ENCODE measurements at regions not wholly inside any gene's neighbourhood (a gene's known extent, or its start where the extent isn't known, plus 50 kb on each side); places are given as distances from the start of the nearest gene placed in this dataset.
A peak's percentile ranks its signal among the peaks of the same experiment; 100 is the strongest.

DNA sequence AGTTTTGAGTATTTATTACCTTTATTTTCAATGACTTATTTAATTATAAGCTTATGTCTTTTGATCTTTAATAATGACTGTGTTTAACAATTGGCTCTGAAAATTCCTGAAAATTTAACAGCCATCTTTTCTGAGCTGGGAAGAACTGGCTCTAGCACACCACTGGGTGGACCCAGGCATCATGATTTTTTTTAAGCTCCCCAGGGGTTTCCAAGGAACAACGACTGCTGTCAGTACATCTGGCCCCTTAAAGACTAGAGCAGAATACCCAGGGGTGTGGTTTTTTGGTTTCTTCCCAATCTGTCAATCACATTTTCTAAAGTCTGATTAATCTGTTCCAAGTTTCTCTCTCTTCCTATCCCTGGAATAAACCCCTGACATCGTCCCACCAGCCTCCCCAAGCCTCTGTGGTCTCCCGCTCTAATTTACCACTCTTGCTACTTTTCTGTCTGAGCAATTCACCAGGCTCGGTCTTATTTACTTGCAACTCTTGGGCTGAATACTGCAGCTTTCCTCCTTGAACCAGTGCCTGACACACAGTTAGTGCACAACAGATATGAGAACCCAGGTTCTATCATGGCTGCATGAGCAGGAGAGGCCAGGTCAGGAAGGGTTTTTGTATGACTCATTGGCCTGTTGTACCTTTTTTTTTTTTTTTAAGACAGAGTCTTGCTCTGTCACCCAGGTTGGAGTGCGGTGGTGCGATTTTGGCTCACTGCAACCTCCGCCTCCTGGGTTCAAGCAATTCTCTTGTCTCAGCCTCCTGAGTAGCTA lies 321.9 kb downstream of the ZSWIM6 start:
- DNase-seq = no peak

DNA sequence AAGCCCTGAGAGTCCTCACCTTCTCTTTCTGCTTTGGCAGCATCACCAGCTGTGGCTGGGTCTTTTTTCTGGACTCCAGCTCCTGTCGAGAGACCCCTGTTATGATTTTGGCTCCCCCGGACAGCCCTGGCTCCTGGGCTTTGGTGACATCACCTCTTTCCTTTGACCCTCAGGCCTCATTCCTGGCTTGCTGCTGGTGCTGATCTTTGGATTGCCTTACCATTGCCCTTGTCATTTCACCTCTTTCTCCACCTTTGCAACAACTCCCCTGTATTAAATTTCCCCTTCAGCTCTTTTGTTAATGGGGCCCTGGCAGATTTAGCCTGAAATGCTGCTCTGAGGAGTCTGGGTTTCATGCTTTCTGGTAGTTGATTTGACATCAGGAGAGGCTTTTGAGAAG lies 322.8 kb downstream of the ZSWIM6 start:
- no peak for DNase-seq

DNA sequence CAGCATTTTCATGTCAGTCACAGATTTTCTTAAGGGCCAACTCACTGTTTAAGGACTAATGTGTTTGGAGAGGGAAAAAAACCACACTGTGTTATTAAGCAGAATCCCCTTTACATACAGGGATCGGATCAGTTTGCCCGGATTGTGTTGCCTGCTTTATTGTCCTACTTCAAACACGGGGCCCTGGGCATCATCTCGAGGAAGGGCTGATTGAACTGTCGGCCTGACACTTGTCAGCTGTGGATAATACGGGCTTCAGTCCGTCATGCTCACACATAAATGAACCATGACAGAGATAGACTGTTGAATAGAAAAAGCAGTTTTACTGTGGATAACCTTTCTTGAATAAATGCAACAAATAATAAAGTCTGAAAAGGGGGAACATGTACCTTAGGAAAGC lies 325.0 kb downstream of the ZSWIM6 start:
- DNase-seq = no peak

DNA sequence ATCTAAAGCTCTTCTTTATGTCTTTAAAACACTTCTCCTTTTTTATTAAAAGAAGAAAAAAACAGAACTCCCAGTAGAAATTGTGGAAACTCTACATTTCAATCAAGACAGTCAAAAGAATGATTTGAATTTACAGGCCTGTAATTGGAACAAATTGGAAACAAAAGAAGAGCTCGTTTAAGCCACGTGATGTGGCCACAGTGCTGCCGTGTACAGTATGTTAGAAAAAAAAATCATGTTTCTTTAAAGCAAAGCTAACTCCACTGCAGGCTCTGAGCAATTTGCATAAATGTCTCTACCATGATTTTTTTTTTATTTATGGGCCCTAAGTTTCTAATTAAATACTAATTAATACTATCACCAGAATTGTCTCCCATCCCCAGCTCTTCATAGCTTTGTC lies 325.6 kb downstream of the ZSWIM6 start:
- DNase-seq = no peak

DNA sequence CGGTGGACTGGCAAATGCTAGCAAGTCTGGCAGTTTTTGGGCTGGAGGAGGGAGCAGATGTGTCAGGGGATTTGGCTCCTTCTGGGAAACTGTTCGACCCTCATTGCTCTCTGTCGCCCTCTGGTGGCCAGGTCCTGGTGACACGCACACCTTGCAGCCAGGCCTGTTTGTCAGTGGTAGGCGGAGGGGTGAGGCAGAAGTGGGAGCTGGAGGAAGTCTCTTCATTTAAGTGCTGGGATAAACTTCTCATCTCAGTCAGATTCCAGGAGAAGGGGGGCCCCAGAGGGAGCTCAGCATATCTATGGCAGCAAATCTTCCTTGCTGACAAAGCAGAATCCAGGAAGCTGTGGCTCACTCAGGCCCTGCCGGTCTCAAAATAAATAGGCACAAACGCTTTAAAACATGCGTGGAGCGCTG lies 326.5 kb downstream of the ZSWIM6 start:
- DNase-seq = peak; percentile 55

DNA sequence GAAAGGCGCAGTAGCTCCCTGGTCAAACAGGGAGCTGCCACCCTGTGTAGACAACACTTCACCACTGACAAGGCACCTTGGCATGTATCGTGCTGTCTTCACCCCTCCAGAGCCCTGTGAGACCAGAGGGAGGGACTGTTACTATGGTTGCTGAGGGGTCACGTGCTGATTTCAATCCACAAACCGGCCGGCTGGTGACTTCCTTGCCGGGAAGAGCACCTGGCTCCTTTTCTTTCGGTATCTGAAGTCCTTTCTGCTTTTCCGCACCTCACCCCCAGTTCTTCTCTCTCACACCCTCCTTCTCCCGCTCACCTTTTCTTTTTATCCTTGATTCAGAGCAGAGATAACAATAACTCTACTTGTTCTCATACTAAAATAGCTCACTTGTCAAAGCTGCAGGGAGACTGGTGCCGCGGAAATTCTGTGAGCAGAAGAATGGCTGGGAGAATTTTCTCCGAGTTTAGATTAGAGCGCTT lies 327.2 kb downstream of the ZSWIM6 start:
- DNase-seq = no peak

DNA sequence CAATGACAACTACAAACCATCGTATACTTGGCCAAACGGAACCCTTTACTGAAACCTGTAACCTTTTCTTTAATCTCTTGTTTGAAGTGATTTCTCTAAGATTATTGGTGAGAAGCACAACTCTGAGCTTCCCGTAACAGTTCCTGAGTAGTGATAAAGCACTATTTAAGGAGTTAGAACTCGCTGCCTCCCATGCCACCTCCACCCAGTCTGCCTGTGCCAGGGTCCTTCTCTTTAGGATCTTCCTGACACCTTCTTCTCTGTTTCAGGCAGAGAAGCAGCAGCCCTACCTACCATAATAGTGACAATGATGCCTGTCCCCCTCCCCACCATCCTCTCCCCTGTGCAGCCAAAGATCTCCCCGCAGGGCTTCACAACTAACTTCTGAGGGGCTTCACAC lies 330.6 kb downstream of the ZSWIM6 start:
- no peak for DNase-seq

DNA sequence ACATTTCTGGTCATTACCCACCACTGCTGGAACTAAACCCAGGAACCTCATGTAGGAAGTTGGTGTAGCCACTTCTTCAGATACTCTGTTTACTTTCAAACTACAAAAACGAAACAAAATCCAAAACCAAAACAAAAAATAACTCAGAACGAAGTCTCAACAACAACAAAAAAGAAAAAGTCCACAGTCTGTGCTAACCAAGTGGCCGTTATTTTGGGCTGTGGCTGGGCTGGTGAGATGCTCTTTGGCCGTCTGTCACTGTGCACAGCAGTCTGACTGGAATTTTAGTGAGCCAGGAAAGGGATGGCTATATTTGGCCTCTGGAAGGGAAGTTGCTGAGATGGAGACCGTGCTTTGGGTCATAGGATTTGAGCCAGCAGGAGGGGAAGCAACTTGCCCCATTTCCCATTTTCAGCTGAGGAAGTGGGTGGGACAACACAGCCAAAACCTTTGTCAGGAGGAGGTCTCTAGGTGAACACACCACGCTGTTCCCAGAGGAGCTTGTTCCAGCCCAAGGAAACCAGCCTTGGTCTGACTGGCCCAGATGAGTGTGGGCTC lies 334.1 kb downstream of the ZSWIM6 start:
- DNase-seq = no peak

DNA sequence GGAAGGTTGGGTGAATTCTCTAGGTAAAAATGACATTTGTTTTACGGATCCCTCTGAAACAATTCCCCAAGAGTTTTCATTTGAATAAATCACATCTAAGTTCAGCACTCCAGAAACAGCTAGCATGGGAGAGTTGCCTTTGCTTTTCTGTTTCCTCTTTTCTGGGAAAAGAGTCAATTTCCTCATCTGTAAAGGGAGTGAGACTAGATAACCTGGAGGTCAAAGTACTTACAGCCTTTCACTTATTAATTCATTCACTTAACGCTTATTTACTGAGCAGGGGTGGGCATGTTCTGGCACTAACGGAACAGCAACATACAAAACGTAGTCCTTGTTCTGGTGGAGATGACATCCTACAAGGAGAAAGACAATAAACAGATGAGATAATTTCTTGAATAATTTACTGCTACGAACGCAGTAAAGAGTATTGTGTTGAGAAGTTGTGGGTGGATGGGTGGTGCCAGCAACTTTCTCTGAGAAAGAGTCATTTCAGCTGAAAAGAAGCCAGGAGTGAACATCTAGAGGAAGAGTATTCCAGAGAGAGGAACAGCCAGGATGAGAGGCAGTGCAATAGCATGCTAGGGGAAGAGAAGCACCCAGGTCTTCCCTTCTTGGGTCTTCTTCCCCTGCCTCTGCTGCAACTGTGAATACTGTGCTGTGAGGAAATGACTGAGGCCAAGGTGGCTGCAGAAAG lies 335.6 kb downstream of the ZSWIM6 start:
- no peak for DNase-seq

DNA sequence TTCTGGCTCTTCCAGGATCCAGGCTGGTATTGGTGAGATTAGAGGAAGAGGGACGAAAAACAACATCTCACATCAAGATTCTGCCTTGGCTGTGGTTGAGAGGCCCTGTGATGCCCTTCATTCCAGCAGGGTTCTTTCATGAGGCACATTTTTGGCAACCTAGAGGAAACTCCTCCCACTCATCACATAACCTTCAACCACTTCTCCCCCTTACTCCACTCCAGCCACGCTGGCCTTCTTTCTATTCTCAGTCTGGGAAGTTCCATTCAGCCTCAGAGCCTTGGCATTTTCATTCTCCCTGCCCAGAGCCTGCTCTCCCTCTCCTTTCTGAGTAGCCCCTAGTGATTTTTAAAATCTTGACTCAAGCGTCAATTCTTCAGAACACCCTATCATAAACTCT lies 337.5 kb downstream of the ZSWIM6 start:
- no peak for DNase-seq

DNA sequence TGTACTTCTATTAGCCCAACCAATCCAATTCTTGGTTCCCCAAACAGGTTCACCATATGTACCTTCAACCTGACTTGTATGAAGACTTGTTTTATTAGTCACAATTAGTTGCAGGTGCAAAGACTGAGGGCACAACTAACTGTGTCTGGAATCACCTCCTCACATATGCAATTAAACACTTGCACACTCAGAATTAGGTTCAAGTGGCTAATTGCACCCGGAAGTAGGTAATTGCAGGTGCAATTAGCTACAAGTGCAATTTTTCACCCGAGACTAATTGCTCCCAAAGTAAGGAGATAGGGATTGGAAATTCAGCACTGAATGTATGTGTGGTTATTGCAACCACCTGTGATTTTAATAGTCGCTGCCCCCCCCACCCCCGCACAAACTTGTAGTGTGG lies 338.9 kb downstream of the ZSWIM6 start:
- peak; percentile 52 for DNase-seq

DNA sequence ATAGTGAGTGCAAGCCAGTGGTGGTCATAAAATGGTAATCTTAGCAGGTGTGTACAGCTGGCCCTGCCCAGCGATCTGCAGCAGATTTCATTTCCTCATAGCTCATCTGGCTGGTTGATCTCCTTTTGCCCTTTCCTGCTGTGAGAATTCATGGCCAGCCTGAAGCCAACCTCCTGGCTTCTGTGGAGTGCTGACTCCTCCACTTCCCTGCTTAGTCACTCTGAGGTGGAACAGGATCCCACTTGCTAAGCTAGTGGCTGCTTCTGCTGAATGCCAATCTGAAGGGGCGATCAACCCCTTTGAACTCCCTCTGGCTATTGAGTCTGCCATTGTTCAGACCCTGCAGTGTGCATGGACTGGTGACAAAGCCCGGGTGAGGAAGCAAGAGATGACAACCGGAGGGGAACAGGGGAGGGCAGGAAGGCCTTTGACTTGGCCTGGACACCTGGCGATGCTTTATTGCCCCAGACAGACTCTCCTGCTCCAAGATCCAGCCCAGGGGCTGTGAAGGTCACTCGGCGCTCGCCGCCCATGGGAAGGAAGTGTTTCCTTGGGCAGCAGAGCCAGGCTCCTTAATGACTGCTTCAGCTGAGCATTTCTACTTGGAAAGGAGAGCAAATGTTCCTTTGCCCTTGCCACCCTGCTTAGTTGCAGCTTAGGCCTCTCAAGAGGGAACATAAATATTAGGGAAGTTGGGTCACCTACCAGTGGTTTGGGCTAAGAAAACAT lies 341.1 kb downstream of the ZSWIM6 start:
- no peak for DNase-seq

DNA sequence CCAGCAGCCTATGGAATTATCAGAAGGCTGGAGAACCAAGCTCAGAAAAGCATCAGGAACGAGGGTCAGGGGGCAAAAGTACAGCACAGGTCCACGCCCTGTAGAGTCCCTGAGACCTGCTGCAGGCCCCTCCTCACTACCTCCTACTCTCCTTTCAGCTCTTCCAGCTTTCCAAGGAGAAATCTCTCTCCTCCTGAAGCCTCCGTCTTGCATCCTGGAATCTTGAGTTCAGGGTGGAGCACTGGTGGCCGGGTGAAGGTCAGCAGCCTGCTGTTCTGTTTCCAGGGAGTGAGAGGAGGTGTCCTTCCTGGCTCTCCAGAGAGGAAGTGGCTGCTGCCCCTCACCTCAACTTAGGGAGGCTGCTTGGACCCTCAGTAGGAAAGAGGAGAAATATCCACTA lies 342.3 kb downstream of the ZSWIM6 start:
- no peak for DNase-seq

DNA sequence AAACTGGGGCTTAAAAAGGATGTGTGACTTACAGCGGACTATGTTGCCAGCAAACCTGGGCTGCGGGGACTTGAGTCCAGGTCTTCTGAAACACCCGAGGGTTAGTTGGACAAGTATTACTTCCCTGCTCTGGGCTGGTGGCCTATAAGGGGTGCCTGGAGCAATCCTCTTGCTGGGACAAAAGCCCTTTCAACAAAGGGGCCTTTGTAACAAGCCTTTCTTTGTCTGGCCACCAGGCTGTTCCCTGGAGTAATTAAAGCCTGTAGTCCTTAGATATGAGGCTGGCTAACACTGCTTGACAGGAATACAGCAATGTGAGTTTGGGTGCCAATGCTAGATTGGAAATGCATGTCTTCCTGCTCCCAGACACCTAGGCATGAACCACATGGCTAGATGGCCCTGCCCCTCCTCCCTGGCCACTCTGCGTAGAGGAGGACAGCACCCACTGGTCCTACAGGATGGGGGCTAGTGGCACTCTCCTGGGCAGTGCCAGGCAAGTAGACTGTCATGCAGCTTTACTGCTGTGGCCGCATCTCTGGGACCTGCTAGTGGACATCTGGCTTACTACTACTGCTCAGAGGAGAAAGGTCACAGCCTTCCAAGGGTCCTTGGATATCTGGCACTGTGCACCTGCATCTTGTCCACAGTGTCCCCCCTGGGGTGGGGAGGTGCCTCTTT lies 343.1 kb downstream of the ZSWIM6 start:
- no peak for DNase-seq

DNA sequence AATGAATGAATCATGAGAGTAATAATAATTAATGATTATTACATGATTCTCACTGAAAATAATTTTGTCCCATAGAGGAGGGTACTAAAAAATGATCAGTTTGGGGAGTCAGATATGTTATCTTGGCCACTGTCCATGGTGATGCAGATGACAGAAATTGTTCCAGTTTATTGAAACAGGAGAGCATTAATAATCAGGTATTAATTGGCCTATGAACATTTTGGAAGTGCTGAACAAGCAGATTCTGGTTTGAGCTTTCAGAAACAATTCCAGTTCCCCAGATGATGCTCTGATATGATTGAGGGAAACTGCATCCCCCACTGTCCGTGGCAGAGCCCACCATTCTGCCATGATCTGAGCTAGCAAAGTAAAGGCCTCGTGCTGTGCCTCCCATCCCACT lies 345.2 kb downstream of the ZSWIM6 start:
- no peak for DNase-seq

DNA sequence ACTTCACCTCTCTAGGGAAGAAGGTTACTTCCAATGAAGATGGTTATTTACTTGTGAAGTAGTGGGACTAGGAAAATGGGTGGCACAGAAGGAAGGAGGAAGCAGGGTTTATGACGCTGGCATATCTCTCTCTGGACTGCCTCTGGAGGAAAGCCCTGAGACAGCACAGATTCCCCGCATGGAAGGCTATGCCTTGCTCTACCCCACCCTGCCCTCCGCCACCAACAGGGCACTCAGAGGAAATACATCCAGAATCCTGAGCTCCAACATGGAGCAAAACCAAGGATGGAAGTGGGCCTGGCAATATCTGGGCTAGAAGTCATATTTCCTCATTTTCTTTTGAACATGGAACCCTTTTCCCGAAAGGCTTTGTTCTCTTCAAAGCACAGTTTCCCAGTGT lies 346.9 kb downstream of the ZSWIM6 start:
- no peak for DNase-seq

DNA sequence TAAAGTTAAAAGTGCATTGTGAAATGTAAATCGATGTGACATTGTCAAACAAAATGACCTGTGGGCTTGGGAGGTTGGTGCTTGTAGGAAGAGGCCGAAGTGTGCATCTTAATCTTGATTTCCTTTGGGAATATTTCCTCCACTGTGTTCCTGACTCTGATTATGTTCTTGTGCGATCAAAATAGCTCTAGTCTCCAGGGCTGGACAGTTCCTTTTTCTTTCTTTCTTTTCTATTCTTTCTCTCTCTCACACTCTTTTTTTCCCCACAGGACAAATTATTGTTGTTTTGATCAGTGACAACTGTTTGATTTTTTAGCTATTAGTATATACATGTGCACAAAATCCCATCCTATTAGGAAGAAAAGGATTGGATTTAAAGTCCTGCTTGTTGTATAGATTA lies 347.5 kb downstream of the ZSWIM6 start:
- DNase-seq = no peak

DNA sequence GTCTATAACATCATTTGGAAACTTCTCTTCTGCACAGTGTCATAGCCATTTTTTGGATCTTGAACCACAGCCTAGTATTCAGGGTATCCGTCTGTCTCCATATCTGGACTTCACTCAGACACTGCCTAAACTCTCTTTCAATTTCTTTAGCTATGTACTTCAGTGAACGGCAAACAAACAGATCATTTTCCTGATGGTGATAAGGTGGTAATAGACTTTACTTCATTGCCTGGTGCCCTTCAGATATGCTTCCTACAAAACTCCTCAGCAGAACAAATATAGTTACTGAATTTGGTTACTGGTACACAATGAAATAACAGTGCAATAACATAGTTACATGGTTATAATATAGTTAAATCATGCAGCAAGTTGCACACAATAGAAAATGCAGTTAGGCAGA lies 348.2 kb downstream of the ZSWIM6 start:
- no peak for DNase-seq

DNA sequence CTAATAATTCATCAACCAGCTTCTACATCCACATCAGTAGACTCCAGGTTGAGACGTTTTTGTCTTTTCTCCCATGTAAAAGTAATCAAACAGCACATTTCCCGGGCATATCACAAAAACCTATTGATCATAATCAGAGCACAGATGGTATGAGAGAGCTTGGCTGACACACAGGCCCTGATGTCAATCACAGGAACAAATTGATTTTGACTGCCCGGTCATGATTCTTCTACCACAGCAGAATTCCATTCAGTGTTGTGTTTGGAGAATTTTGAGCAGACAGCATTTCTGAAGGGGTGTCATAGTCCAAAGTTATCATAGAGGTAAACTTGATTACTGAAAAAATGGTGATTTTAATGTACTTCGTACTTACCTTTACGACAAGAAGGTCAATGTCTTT lies 351.1 kb downstream of the ZSWIM6 start:
- DNase-seq = no peak

DNA sequence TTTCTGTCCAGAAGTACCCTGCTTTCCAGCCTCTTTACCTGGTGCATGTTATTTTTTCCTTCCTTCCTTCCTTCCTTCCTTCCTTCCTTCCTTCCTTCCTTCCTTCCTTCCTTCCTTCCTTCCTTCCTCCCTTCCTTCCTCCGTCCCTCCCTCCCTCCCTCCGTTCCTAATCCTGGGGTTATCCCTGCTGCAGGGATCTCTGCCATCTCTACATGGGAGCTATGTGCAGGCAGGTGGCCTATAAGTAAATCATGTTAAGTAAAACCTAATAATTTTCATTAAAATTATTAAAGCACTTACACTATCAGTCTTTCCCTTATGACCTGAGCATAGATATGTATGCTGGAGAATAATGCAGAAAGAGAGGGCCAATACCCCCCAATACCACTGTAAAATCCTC lies 351.9 kb downstream of the ZSWIM6 start:
- DNase-seq = no peak

DNA sequence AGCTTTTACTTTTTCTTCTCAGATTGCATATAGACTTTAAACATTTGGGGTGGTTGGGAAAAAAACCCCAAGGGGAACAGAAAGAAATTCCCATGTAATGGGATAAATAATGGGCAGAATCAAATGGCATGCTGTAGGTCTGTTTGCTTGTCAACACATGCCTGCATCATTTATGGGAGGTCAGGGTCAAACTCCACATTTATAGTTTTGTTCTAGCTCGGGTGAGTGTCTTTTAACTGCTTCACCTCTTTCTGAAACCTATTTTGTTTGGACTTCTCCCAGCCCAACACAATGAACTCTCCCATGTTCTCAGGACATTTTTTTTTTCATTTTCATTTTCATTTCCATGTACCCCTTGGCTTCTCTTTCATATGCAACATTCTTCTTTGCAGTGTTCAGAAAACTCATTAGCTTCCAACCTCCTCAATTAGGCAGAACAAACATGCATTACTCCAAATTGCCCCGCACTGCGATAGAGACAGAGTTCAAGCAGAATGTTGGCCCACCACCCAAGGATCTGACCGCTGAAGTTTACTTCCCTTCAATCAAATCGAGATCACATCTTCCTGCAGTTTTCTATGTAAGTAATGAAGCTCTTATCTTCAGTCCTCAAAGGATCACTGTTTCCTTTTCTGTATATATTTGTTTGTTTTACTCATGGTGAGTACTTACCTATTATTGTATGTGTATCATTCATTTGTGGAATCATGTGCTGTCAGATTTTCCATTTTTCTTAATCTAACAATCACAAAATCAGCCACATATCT lies 354.6 kb downstream of the ZSWIM6 start:
- DNase-seq = no peak

DNA sequence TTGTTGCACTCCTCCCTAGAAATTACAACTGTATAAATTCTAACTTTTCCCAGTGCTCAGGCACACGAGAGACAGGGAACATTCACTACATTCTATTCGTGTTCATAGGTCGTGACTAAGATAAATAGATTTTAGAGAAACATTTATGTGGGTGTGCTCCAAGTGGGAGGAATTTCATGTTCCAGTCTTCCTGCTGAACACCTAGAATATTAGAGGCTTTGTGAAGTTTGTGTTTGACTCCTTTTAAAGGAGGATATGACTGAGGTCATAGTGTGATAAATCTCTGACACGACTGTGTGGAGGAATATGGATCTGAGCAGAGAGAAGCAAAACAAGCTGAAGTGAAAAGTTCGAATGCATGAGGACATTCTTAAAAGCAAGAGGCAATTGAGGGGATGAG lies 355.3 kb downstream of the ZSWIM6 start:
- DNase-seq = no peak
